ENCODE measurements at regions not wholly inside any gene's neighbourhood (a gene's known extent, or its start where the extent isn't known, plus 50 kb on each side); places are given as distances from the start of the nearest gene placed in this dataset.

GRCh38 chr13:38618336-38618735 lies 68.5 kb upstream of the FREM2 start:
- no peak for DNase-seq

DNA sequence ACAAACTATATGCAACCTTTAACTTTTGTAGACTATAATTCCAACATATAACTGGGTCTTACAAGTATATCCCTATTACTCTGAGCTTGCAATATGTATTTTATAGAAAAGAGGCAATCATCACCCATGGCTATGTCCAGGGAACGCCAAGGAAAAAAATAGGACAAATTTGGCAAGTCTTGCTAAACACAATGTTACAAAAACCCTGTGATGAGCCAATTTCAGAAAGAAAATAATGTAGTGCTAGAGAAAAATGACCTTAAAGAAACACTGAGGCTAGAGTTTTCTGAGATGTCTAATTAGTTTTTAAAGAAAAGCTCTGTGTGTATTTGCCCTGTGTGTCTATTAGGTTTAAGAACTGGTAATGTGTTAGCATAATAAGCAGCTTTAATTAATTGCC lies 68.0 kb upstream of the FREM2 start:
- DNase-seq = no peak

- no peak for DNase-seq
Observed at GRCh38 chr13:38620876-38621275, 66.0 kb upstream of the FREM2 start.

DNA sequence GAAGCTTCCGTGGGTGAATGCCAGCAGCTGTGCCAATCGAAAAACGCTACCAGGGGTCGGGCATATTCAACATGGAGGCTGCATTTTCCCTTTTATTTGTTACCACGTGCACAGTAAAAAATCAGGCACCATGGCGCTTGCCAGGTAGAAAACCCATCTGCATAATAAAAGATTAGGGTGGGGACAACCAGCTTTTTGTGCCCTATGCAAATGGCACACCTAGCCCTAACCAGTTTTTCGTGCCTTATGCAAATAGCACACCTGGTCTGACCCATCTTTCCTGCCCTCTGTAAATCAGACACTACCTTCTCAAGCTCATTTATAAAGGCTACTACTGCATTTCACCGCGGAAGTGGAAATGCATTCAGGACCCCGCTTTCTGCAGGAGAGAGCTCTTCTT lies 62.1 kb upstream of the FREM2 start:
- DNase-seq = peak; percentile 95

GRCh38 chr13:38628554-38628953 lies 58.3 kb upstream of the FREM2 start:
- no peak for DNase-seq

- DNase-seq = no peak
Observed at GRCh38 chr13:38630780-38631179, 56.1 kb upstream of the FREM2 start.

DNA sequence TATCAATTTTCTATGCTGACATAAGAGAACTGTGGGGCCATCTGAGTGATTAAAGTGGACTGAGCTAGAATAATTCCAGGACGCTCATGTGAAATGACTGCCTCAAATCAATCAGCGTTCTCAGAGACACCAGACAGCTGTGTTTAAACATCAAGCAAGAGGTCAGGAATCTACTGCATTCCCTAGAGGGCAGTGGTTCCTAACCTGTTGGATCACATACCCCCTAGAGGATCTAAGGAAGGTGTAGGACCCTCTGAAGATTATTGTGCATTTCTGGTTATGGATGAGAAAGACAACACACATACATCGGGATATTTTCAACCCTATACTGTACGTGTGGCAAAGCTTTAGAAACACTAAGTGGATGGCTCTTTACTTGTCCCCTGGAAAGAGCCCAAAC lies 51.8 kb upstream of the FREM2 start:
- DNase-seq = peak; percentile 42

- DNase-seq = peak; percentile 39
Observed at GRCh38 chr13:38636073-38636472, 50.8 kb upstream of the FREM2 start.

GRCh38 chr13:38636761-38637160 lies 50.1 kb upstream of the FREM2 start:
- peak; percentile 65 for DNase-seq
